ENCODE measurements at regions not wholly inside any gene's neighbourhood (a gene's known extent, or its start where the extent isn't known, plus 50 kb on each side); places are given as distances from the start of the nearest gene placed in this dataset.

DNA sequence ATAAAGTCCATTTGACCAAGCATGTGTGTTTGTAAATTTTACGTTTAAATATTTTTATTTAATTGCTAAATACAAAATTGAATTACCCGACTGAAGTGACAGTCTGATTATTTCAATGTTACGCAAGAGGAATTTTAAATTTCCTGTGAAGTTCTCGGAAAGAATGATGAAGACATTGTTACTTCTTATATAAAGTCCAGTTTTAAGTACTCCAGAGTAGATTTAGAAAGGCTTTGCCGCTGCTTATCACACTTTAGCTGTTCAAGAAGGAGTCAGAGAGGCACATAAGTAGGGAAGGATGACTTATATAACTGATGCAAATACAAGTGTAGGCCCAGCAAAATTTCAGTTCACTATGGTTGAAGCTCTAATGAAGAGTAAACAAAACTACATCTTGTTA lies 265.1 kb upstream of the CITED2 start:
- TF ChIP-seq, protein P1, sequence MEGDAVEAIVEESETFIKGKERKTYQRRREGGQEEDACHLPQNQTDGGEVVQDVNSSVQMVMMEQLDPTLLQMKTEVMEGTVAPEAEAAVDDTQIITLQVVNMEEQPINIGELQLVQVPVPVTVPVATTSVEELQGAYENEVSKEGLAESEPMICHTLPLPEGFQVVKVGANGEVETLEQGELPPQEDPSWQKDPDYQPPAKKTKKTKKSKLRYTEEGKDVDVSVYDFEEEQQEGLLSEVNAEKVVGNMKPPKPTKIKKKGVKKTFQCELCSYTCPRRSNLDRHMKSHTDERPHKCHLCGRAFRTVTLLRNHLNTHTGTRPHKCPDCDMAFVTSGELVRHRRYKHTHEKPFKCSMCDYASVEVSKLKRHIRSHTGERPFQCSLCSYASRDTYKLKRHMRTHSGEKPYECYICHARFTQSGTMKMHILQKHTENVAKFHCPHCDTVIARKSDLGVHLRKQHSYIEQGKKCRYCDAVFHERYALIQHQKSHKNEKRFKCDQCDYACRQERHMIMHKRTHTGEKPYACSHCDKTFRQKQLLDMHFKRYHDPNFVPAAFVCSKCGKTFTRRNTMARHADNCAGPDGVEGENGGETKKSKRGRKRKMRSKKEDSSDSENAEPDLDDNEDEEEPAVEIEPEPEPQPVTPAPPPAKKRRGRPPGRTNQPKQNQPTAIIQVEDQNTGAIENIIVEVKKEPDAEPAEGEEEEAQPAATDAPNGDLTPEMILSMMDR (IDR thresholded peaks at IDR 0.05; ENCODE audit: control insufficient read depth, extremely low read depth, insufficient read depth), result no peak
- DNase-seq (ENCODE audit: low read depth), result no peak
- H3K4me3 ChIP-seq (ENCODE audit: low read depth, low read length), result no peak overlapping the region

DNA sequence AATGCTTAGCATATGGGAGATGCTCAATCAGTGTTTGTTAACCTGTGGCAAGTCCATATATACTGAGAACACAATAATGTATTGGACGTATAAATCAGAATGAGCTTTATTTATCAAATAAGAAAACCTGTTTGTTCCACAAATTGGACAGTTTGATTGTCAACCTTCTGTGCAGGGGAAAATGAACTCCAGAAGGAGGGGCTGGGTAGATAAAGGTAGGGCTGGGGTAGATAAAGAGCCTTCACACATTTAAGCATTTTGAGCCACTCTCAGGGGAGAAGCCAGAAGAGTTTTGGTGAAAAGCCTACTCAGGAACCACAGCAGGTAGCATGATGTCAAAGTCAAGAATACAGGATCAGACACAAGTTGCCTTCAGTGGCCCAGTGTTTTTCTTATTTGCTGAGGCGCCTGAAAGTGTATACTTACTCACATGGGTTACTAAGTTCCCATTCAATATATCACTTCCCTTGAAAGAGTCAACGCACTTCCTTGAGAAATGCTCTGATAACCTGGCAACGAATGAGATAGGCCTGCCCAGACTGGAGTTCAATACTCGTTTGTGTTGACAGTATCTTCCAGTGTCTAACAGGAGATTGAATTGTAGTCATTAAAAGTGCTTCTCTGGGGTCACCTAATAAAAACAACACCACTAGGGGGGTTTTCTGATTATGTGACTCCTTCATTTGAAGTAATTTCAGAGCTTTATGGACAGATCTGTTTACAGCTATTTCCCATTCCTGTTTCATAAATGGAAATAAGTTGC lies 263.9 kb upstream of the CITED2 start:
- H3K4me3 ChIP-seq (ENCODE audit: low read depth, low read length), result no peak overlapping the region
- TF ChIP-seq, protein P1 (IDR thresholded peaks at IDR 0.05; ENCODE audit: control insufficient read depth, extremely low read depth, insufficient read depth), result no peak
- DNase-seq (ENCODE audit: low read depth), result no peak

DNA sequence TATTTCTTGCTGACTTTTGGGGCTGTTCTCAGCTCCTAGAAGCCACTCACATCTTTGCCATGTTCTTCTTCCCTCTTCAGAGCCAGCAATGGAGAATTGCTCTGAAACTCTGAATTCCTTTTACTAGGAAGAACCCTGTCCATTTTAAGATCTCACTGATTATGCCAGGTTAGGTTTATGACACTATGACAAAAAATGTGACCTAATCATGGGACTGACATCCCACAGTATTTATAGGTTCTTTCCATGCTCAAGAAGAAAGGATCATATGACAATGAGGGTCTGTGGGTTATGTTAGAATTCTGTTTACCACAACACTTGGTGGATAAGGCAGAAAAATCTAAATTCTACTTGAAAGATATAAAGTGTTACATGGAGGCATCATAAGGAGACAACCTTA lies 263.3 kb upstream of the CITED2 start:
- TF ChIP-seq, protein P1 (IDR thresholded peaks at IDR 0.05; ENCODE audit: control insufficient read depth, extremely low read depth, insufficient read depth), result no peak
- H3K4me3 ChIP-seq (ENCODE audit: low read depth, low read length), result no peak overlapping the region
- no peak for DNase-seq (ENCODE audit: low read depth)

DNA sequence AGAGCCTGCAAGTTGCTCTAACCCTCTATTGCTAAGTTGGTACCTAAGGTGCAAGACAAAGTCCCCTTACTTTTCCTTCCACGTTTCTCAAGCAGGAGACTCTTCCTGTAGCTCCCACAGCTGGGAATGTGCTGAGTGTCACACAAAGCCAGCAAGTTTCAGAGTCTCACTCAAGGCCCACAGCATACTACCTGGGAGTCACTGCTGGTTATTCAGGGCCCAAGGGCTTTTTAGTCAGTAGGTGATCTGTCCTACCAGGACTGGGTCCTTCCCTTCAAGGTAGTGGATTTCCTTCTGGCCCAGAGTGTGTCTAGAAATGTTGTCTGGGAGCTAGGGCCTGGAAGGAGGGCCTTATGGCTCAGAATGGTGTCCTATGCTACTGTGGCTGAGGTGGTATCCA lies 261.9 kb upstream of the CITED2 start:
- no peak overlapping the region for H3K4me3 ChIP-seq (ENCODE audit: low read depth, low read length)
- no peak for DNase-seq (ENCODE audit: low read depth)
- TF ChIP-seq, protein P1 (IDR thresholded peaks at IDR 0.05; ENCODE audit: control insufficient read depth, extremely low read depth, insufficient read depth), result no peak

DNA sequence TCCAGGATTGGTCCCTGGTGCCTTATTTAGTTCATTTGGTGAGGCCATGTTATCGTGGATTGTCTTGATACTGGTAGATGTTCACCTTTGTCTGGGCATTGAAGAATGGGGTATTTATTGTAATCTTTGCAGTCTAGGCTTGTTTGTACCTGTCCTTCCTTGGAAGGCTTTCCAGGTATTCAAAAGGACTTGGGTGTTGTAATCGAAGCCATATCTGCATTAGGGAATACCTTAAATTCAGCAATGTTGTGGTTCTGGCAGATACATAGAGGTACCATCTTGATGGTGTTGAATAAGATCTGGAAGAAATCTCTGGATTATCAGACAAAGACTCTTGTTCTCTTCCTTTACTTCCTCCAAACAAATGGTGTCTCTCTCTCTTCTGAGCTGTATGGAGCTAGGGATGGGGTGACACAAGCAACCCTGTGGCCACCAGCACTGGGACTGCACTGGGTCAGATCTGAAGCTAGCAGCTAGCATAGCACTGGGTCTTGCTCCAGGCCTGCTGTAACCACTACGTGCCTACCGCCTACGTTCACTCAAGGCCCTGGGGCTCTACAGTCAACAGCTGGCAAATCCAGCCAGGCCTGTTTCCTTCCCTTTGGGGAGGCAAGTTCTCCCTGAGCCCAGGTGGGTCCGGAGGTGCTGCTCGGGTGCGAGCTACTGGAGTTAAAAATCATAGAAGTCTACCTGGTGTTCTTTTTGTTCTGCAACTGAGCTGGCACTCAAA lies 261.1 kb upstream of the CITED2 start:
- TF ChIP-seq, protein P1 (IDR thresholded peaks at IDR 0.05; ENCODE audit: control insufficient read depth, extremely low read depth, insufficient read depth), result no peak
- H3K4me3 ChIP-seq (ENCODE audit: low read depth, low read length), result no peak overlapping the region
- DNase-seq (ENCODE audit: low read depth), result no peak

DNA sequence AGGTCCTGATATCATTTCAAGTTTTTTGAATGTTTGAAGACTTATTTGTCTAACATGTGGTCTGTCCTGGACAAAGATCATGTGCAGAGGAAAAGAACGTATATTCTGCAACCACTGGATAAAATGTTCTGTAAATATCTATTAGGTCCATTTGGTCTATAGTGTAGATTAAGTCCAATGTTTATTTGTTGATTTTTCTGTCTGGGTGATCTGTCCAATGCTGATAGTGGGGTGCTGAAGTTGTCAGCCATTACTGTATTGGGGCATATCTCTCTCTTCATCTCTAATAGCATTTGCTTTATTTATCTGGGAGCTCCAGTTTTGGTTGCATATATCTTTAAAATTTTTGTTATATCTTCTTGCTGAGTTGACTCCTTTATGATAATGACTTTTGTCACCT lies 258.4 kb upstream of the CITED2 start:
- DNase-seq (ENCODE audit: low read depth), result no peak
- no peak overlapping the region for H3K4me3 ChIP-seq (ENCODE audit: low read depth, low read length)
- TF ChIP-seq, protein P1 (IDR thresholded peaks at IDR 0.05; ENCODE audit: control insufficient read depth, extremely low read depth, insufficient read depth), result no peak
